ENCODE measurements at regions not wholly inside any gene's neighbourhood (a gene's known extent, or its start where the extent isn't known, plus 50 kb on each side); places are given as distances from the start of the nearest gene placed in this dataset.

- Histone ChIP-seq H3K27ac (ENCODE audit: low read depth in 1 of 2, low read length in 1 of 2) (no peak overlapping the region), H3K9ac (ENCODE audit: insufficient read depth in 1 of 2, low read length in 2 of 2) (no peak overlapping the region), H3K36me3 (ENCODE audit: control insufficient read depth in 4 of 4, insufficient read depth in 4 of 4, low read length in 4 of 4) (no peaks in the 10 kb centered on the region), H3K4me3 (no peak overlapping the region), H3K9me3 (ENCODE audit: control insufficient read depth in 4 of 4, insufficient read depth in 3 of 4, low read length in 3 of 4) (no peaks in the 10 kb centered on the region), H3K27me3 (ENCODE audit: control insufficient read depth in 3 of 3, insufficient read depth in 3 of 3, low read length in 2 of 3) (no peaks in the 10 kb centered on the region), H3K4me1 (ENCODE audit: control insufficient read depth in 5 of 5, insufficient read depth in 5 of 5, low read length in 5 of 5) (no peaks in the 10 kb centered on the region)
- TF ChIP-seq CTCF (IDR thresholded peaks at IDR 0.05; ENCODE audit: control extremely low read depth, extremely low read depth): no peak
- no peak for DNase-seq
- WGBS, 2 donors: 81 to 90% methylated on average over 3 of the region's 3 CpGs
- ATAC-seq (ENCODE audit: insufficient read depth, low FRiP score): no peak
Measured at GRCh38 chr3:63004448-63004847, 129.2 kb upstream of the CADPS start.

GRCh38 chr3:63015614-63016309, 140.5 kb upstream of the CADPS start:
- 77 to 86% methylated on average over 11 of the region's 11 CpGs for WGBS, 2 donors
- TF ChIP-seq CTCF (IDR thresholded peaks at IDR 0.05; ENCODE audit: control extremely low read depth, extremely low read depth): no peak

GRCh38 chr3:63022114-63022513, 146.9 kb upstream of the CADPS start:
- no peak overlapping the region for H3K4me3 ChIP-seq
- H3K36me3 ChIP-seq (ENCODE audit: control insufficient read depth in 4 of 4, insufficient read depth in 4 of 4, low read length in 4 of 4): no peaks in the 10 kb centered on the region
- no peaks in the 10 kb centered on the region for H3K27me3 ChIP-seq (ENCODE audit: control insufficient read depth in 3 of 3, insufficient read depth in 3 of 3, low read length in 2 of 3)
- ATAC-seq (ENCODE audit: insufficient read depth, low FRiP score) (no peak), DNase-seq (no peak)
- no peak for TF ChIP-seq CTCF (IDR thresholded peaks at IDR 0.05; ENCODE audit: control extremely low read depth, extremely low read depth)
- WGBS, 2 donors: 61 to 65% methylated on average over 2 of the region's 2 CpGs
- no peak overlapping the region for H3K9ac ChIP-seq (ENCODE audit: insufficient read depth in 1 of 2, low read length in 2 of 2)
- no peak overlapping the region for H3K27ac ChIP-seq (ENCODE audit: low read depth in 1 of 2, low read length in 1 of 2)
- no peaks in the 10 kb centered on the region for H3K4me1 ChIP-seq (ENCODE audit: control insufficient read depth in 5 of 5, insufficient read depth in 5 of 5, low read length in 5 of 5)
- peaks cover 0 to 2% (median 0%) of the 10 kb centered on the region in 4 donors for H3K9me3 ChIP-seq (ENCODE audit: control insufficient read depth in 4 of 4, insufficient read depth in 3 of 4, low read length in 3 of 4)

More at GRCh38 chr3:63015614-63016309, 140.5 kb upstream of the CADPS start:
- no peaks in the 10 kb centered on the region for H3K4me1 ChIP-seq (ENCODE audit: control insufficient read depth in 5 of 5, insufficient read depth in 5 of 5, low read length in 5 of 5)
- no peak overlapping the region for H3K4me3 ChIP-seq
- H3K27me3 ChIP-seq (ENCODE audit: control insufficient read depth in 3 of 3, insufficient read depth in 3 of 3, low read length in 2 of 3): no peaks in the 10 kb centered on the region
- H3K36me3 ChIP-seq (ENCODE audit: control insufficient read depth in 4 of 4, insufficient read depth in 4 of 4, low read length in 4 of 4): no peaks in the 10 kb centered on the region
- no peak for ATAC-seq (ENCODE audit: insufficient read depth, low FRiP score)
- no peak overlapping the region for H3K9ac ChIP-seq (ENCODE audit: insufficient read depth in 1 of 2, low read length in 2 of 2)
- no peak overlapping the region for H3K27ac ChIP-seq (ENCODE audit: low read depth in 1 of 2, low read length in 1 of 2)
- no peaks in the 10 kb centered on the region for H3K9me3 ChIP-seq (ENCODE audit: control insufficient read depth in 4 of 4, insufficient read depth in 3 of 4, low read length in 3 of 4)
- peak; percentile 0 to 18 (median 13) for DNase-seq

- no peak for ATAC-seq (ENCODE audit: insufficient read depth, low FRiP score)
- no peak overlapping the region for H3K27ac ChIP-seq (ENCODE audit: low read depth in 1 of 2, low read length in 1 of 2)
Measured at GRCh38 chr3:63026722-63027121, 151.5 kb upstream of the CADPS start.

More at GRCh38 chr3:63026722-63027121, 151.5 kb upstream of the CADPS start:
- Histone ChIP-seq H3K4me3 (no peak overlapping the region), H3K27me3 (ENCODE audit: control insufficient read depth in 3 of 3, insufficient read depth in 3 of 3, low read length in 2 of 3) (no peaks in the 10 kb centered on the region), H3K36me3 (ENCODE audit: control insufficient read depth in 4 of 4, insufficient read depth in 4 of 4, low read length in 4 of 4) (no peaks in the 10 kb centered on the region), H3K4me1 (ENCODE audit: control insufficient read depth in 5 of 5, insufficient read depth in 5 of 5, low read length in 5 of 5) (no peaks in the 10 kb centered on the region), H3K9ac (ENCODE audit: insufficient read depth in 1 of 2, low read length in 2 of 2) (no peak overlapping the region), H3K9me3 (ENCODE audit: control insufficient read depth in 4 of 4, insufficient read depth in 3 of 4, low read length in 3 of 4) (peaks cover 0 to 2% (median 0%) of the 10 kb centered on the region in 4 donors)
- TF ChIP-seq CTCF (IDR thresholded peaks at IDR 0.05; ENCODE audit: control extremely low read depth, extremely low read depth): no peak
- no peak for DNase-seq
- whole genome bisulfite sequencing, 2 donors: 77 to 80% methylated on average over 2 of the region's 2 CpGs
